SK-N-SH treated with all-trans-retinoic acid at 6 μM for 48 hours (cell line): ENCODE measurements at regions not wholly inside any gene's neighbourhood (a gene's known extent, or its start where the extent isn't known, plus 50 kb on each side); places are given as distances from the start of the nearest gene placed in this dataset.

Source experiments
- POU6F1 ChIP-seq: fragments of 250-450 bp; sonication (Bioruptor Pico); IDR thresholded peaks from 2 replicates; pipeline ENCODE4 v1.8.0; 2021; ENCODE audit warnings: low read depth, mild to moderate bottlenecking, moderate library complexity, borderline replicate concordance
- PPARA ChIP-seq: fragments of 250-450 bp; sonication (Bioruptor Pico); IDR thresholded peaks from 2 replicates; pipeline ENCODE4 v1.5.0; 2020; ENCODE audit warnings: mild to moderate bottlenecking, borderline replicate concordance
- RARB ChIP-seq: fragments of 250-450 bp; sonication (Bioruptor Pico); IDR thresholded peaks from 2 replicates; pipeline ENCODE4 v1.8.0; 2021; ENCODE audit warnings: mild to moderate bottlenecking, moderate library complexity
- TOX ChIP-seq: fragments of 250-450 bp; sonication (Bioruptor Pico); IDR thresholded peaks from 2 replicates; pipeline ENCODE4 v1.8.0; 2021; ENCODE audit warnings: mild to moderate bottlenecking, moderate library complexity, borderline replicate concordance
- ZFP30 ChIP-seq: fragments of 450-650 bp; formaldehyde crosslinking; IDR thresholded peaks from 2 replicates; pipeline ENCODE4 v1.5.0; 2022; ENCODE audit warnings: mild to moderate bottlenecking, moderate library complexity
- ZNF565 ChIP-seq: fragments of 450-650 bp; formaldehyde crosslinking; conservative IDR thresholded peaks from 2 replicates; pipeline ENCODE4 v1.5.0; 2020; ENCODE audit warnings: low read depth, mild to moderate bottlenecking, moderate library complexity
- TF ChIP-seq, protein P1 (sequence below): fragments of 250-450 bp; sonication (Bioruptor Pico); IDR thresholded peaks from 2 replicates; pipeline ENCODE4 v1.8.0; 2020; ENCODE audit warnings: mild to moderate bottlenecking, moderate library complexity, borderline replicate concordance

- TF ChIP-seq, protein P1, sequence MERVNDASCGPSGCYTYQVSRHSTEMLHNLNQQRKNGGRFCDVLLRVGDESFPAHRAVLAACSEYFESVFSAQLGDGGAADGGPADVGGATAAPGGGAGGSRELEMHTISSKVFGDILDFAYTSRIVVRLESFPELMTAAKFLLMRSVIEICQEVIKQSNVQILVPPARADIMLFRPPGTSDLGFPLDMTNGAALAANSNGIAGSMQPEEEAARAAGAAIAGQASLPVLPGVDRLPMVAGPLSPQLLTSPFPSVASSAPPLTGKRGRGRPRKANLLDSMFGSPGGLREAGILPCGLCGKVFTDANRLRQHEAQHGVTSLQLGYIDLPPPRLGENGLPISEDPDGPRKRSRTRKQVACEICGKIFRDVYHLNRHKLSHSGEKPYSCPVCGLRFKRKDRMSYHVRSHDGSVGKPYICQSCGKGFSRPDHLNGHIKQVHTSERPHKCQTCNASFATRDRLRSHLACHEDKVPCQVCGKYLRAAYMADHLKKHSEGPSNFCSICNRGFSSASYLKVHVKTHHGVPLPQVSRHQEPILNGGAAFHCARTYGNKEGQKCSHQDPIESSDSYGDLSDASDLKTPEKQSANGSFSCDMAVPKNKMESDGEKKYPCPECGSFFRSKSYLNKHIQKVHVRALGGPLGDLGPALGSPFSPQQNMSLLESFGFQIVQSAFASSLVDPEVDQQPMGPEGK (CRISPR knock-in tag): no peak
- TF ChIP-seq POU6F1 (CRISPR knock-in tag) (no peak), ZFP30 (no peak), PPARA (CRISPR knock-in tag) (no peak), RARB (CRISPR knock-in tag) (no peak), TOX (no peak), ZNF565 (CRISPR knock-in tag) (no peak)
Observed at GRCh38 chr16:17032332-17032731, 438.4 kb downstream of the XYLT1 start.
